Vagina (tissue), 2 donors: ENCODE measurements at regions not wholly inside any gene's neighbourhood (a gene's known extent, or its start where the extent isn't known, plus 50 kb on each side); places are given as distances from the start of the nearest gene placed in this dataset.

Source experiments
- POLR2A ChIP-seq, 2 donors: fragments of 450-650 bp; IDR thresholded peaks; one replicate each; pipeline ENCODE4 v1.6.1; 2017; ENCODE audit warnings: antibody characterized with exemption in 2 of 2, mild to moderate bottlenecking in 2 of 2, moderate library complexity in 2 of 2
- TF ChIP-seq, protein P1 (sequence below), 3 experiments: fragments of 450-650 bp in 2 of 3; fragments of 200-600 bp in 1 of 3; sonication (generic) in 1 of 3; IDR thresholded peaks; one replicate each; pipeline ENCODE4 v1.5.1; 2017 to 2019; ENCODE audit warnings: antibody characterized with exemption in 3 of 3, mild to moderate bottlenecking in 2 of 3, moderate library complexity in 2 of 3

DNA sequence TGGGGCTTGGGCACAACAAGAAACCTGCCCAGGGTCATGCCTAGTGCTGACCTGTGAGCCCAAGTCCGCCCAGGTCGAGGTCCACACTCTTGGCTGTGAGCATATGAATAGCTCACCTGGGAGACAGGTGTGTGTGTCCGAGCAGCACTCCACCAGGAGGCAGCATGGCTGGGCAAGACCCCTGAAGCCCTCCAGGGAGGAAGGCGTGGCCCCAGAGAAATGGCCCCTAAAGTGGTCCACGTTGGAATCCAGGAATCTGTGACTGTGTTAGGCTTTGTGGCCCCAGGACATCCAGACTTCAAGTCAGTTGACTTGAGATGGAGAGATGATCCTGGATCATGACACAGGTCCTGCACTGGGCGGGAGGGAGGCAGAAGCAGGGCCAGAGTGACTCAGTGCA is 138.8 kb downstream of the CPZ start:
- no peak for TF ChIP-seq POLR2A (IDR thresholded peaks at IDR 0.05)
- TF ChIP-seq, protein P1, sequence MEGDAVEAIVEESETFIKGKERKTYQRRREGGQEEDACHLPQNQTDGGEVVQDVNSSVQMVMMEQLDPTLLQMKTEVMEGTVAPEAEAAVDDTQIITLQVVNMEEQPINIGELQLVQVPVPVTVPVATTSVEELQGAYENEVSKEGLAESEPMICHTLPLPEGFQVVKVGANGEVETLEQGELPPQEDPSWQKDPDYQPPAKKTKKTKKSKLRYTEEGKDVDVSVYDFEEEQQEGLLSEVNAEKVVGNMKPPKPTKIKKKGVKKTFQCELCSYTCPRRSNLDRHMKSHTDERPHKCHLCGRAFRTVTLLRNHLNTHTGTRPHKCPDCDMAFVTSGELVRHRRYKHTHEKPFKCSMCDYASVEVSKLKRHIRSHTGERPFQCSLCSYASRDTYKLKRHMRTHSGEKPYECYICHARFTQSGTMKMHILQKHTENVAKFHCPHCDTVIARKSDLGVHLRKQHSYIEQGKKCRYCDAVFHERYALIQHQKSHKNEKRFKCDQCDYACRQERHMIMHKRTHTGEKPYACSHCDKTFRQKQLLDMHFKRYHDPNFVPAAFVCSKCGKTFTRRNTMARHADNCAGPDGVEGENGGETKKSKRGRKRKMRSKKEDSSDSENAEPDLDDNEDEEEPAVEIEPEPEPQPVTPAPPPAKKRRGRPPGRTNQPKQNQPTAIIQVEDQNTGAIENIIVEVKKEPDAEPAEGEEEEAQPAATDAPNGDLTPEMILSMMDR (IDR thresholded peaks at IDR 0.05), result no peak
